ENCODE measurements at regions not wholly inside any gene's neighbourhood (a gene's known extent, or its start where the extent isn't known, plus 50 kb on each side); places are given as distances from the start of the nearest gene placed in this dataset.

DNA sequence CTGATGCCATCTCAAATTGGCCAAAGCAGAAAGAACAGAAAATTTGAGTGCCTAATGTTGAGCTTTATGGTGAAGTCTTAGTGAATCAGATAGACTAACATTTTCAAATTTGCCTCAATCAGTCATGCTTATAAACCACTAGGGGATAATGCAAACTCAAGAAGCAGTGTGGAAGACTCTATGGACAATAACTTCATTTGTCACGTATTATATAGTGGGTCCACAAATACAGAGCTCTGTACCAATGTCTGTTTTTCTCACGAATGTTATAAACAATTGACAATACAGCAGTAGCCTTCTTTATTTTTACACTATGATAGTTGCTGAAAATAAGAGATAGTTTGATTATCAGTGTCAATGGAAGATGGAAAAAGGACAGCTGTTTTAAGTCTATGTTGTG, 190.8 kb upstream of the SLC8A1 start:
- H3K4me3 ChIP-seq (ENCODE audit: low read depth, low read length, poor library complexity, severe bottlenecking): no peak overlapping the region
- ChIA-PET CTCF (no interaction called here), POLR2A (ENCODE audit: low non-redundant PET) (no interaction called here)
- no peaks in the 10 kb centered on the region for H3K9me3 ChIP-seq (ENCODE audit: low read depth, low read length, poor library complexity, severe bottlenecking)
- no peak overlapping the region for H3K27ac ChIP-seq (ENCODE audit: low read depth, low read length, poor library complexity, severe bottlenecking)
- no TSS peak for BruUV-seq (replicated peaks)
- H3K36me3 ChIP-seq (ENCODE audit: insufficient read depth, low read length, poor library complexity, severe bottlenecking): no peaks in the 10 kb centered on the region
- H3K4me1 ChIP-seq (ENCODE audit: insufficient read depth, low read length, poor library complexity, severe bottlenecking): no peaks in the 10 kb centered on the region
- TF ChIP-seq, protein P1, sequence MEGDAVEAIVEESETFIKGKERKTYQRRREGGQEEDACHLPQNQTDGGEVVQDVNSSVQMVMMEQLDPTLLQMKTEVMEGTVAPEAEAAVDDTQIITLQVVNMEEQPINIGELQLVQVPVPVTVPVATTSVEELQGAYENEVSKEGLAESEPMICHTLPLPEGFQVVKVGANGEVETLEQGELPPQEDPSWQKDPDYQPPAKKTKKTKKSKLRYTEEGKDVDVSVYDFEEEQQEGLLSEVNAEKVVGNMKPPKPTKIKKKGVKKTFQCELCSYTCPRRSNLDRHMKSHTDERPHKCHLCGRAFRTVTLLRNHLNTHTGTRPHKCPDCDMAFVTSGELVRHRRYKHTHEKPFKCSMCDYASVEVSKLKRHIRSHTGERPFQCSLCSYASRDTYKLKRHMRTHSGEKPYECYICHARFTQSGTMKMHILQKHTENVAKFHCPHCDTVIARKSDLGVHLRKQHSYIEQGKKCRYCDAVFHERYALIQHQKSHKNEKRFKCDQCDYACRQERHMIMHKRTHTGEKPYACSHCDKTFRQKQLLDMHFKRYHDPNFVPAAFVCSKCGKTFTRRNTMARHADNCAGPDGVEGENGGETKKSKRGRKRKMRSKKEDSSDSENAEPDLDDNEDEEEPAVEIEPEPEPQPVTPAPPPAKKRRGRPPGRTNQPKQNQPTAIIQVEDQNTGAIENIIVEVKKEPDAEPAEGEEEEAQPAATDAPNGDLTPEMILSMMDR (conservative IDR thresholded peaks at IDR 0.05; ENCODE audit: low read depth, low read length): no peak
- TF ChIP-seq EZH2 (IDR thresholded peaks at IDR 0.05; ENCODE audit: borderline replicate concordance, low read depth, low read length, poor library complexity, severe bottlenecking): no peak
- no peak for DNase-seq (ENCODE audit: low spot score)
- intact Hi-C loops (cut with micrococcal nuclease; ENCODE audit: unreplicated experiment): no loop called here
- no peaks in the 10 kb centered on the region for H3K27me3 ChIP-seq (replicated peaks; ENCODE audit: insufficient read depth, low read depth, low read length, poor library complexity)

DNA sequence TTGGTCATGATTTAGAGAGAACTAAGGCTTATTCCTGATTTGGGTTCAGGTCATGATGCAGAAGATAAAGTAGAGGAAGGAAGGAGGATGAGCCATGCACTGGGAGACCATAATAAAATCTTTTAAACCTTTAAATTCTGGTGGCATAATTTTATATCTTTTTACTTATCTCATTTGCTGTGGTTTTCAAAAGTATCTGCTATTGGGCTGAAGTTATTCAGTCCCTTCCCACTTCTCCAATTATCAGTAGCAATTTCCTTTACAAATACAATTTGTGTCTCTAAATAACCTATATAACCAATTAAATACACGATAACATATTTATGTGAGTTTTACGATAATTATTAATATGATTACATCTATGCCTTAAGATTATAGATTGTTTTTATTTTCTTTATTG, 194.8 kb upstream of the SLC8A1 start:
- no peaks in the 10 kb centered on the region for H3K4me1 ChIP-seq (ENCODE audit: insufficient read depth, low read length, poor library complexity, severe bottlenecking)
- H3K27ac ChIP-seq (ENCODE audit: low read depth, low read length, poor library complexity, severe bottlenecking): no peak overlapping the region
- no peaks in the 10 kb centered on the region for H3K9me3 ChIP-seq (ENCODE audit: low read depth, low read length, poor library complexity, severe bottlenecking)
- TF ChIP-seq, protein P1 (conservative IDR thresholded peaks at IDR 0.05; ENCODE audit: low read depth, low read length): no peak
- TF ChIP-seq EZH2 (IDR thresholded peaks at IDR 0.05; ENCODE audit: borderline replicate concordance, low read depth, low read length, poor library complexity, severe bottlenecking): no peak
- BruUV-seq (replicated peaks): no TSS peak
- H3K36me3 ChIP-seq (ENCODE audit: insufficient read depth, low read length, poor library complexity, severe bottlenecking): no peaks in the 10 kb centered on the region
- POLR2A ChIA-PET (ENCODE audit: low non-redundant PET): no interaction called here
- CTCF ChIA-PET: no interaction called here
- peaks cover 18% of the 10 kb centered on the region for H3K27me3 ChIP-seq (replicated peaks; ENCODE audit: insufficient read depth, low read depth, low read length, poor library complexity)
- intact Hi-C loops (cut with micrococcal nuclease; ENCODE audit: unreplicated experiment): no loop called here
- no peak overlapping the region for H3K4me3 ChIP-seq (ENCODE audit: low read depth, low read length, poor library complexity, severe bottlenecking)
- no peak for DNase-seq (ENCODE audit: low spot score)

- Histone ChIP-seq H3K4me1 (ENCODE audit: insufficient read depth, low read length, poor library complexity, severe bottlenecking) (no peaks in the 10 kb centered on the region), H3K27me3 (replicated peaks; ENCODE audit: insufficient read depth, low read depth, low read length, poor library complexity) (peaks cover 25% of the 10 kb centered on the region), H3K36me3 (ENCODE audit: insufficient read depth, low read length, poor library complexity, severe bottlenecking) (no peaks in the 10 kb centered on the region), H3K4me3 (ENCODE audit: low read depth, low read length, poor library complexity, severe bottlenecking) (no peak overlapping the region), H3K27ac (ENCODE audit: low read depth, low read length, poor library complexity, severe bottlenecking) (no peak overlapping the region), H3K9me3 (ENCODE audit: low read depth, low read length, poor library complexity, severe bottlenecking) (no peaks in the 10 kb centered on the region)
- BruUV-seq (replicated peaks): no TSS peak
- CTCF ChIA-PET: no interaction called here
- intact Hi-C loops (cut with micrococcal nuclease; ENCODE audit: unreplicated experiment): no loop called here
- POLR2A ChIA-PET (ENCODE audit: low non-redundant PET): no interaction called here
- DNase-seq (ENCODE audit: low spot score): no peak
- TF ChIP-seq EZH2 (IDR thresholded peaks at IDR 0.05; ENCODE audit: borderline replicate concordance, low read depth, low read length, poor library complexity, severe bottlenecking): no peak
- TF ChIP-seq, protein P1 (conservative IDR thresholded peaks at IDR 0.05; ENCODE audit: low read depth, low read length): no peak
Measured at GRCh38 chr2:40652155-40652554, 200.3 kb upstream of the SLC8A1 start.

Measured in A673 (cell line).